Body of pancreas (tissue), 4 donors: ENCODE measurements at regions not wholly inside any gene's neighbourhood (a gene's known extent, or its start where the extent isn't known, plus 50 kb on each side); places are given as distances from the start of the nearest gene placed in this dataset.
A peak's percentile ranks its signal among the peaks of the same experiment; 100 is the strongest.

Experiments used
- ATAC-seq: fragments of 150-250 bp; one replicate; pipeline ENCODE4 v1.9.1; 2016
- DNase-seq, 4 donors: peaks; one replicate each; pipeline ENCODE4 v3.0.0-alpha.2; 2019
- H3K27ac ChIP-seq, 4 donors: fragments of 200-600 bp; sonication (generic); 1 replicate in 3 of 4; 2 replicates in 1 of 4; pipeline versions ENCODE4 v1.5.1 to v1.6.1; 2016 to 2019; ENCODE audit warnings: mild to moderate bottlenecking in 1 of 4, mixed read lengths in 1 of 4, moderate library complexity in 1 of 4
- H3K27me3 ChIP-seq, 2 donors: fragments of 200-600 bp; sonication (generic); one replicate each; pipeline ENCODE4 v1.6.0; 2016; ENCODE audit warnings: mild to moderate bottlenecking in 1 of 2
- H3K36me3 ChIP-seq, 2 donors: fragments of 200-600 bp; sonication (generic); replicated peaks in 1 of 2; 2 replicates each; pipeline ENCODE4 v1.5.1; 2016; ENCODE audit warnings: low read depth in 2 of 2; ENCODE audit not compliant: insufficient read depth in 1 of 2
- H3K4me1 ChIP-seq: fragments of 200-600 bp; sonication (generic); one replicate; pipeline ENCODE4 v1.6.0; 2016
- H3K4me3 ChIP-seq, 2 donors: fragments of 200-600 bp; sonication (generic); 1 replicate in 1 of 2; 2 replicates in 1 of 2; pipeline ENCODE4 v1.5.1; 2016 to 2019
- H3K9me3 ChIP-seq, 3 donors: fragments of 200-600 bp; sonication (generic); 1 replicate in 2 of 3; 2 replicates in 1 of 3; pipeline ENCODE4 v1.5.1; 2016
- CTCF ChIP-seq, 7 experiments: fragments of 450-650 bp in 4 of 7; fragments of 200-600 bp in 3 of 7; sonication (generic) in 3 of 7; IDR thresholded peaks; one replicate each; pipeline ENCODE4 v1.5.1; 2016 to 2019; ENCODE audit warnings: antibody characterized with exemption in 7 of 7
- POLR2A ChIP-seq, 3 donors: fragments of 450-650 bp; IDR thresholded peaks; one replicate each; pipeline ENCODE4 v1.6.1; 2016; ENCODE audit warnings: antibody characterized with exemption in 3 of 3, mild to moderate bottlenecking in 2 of 3
- WGBS, 2 donors: methylation state at CpG; one replicate each; pipeline ENCODE4 v1.1.5; 2017; 5-methylcytosine and 5-hydroxymethylcytosine counted together
- intact Hi-C: fragments of 100-400 bp; cut with DNase I; formaldehyde crosslinking; loops from one replicate; pipeline ENCODE4 v1.15.1; 2023

- ATAC-seq (no peak), DNase-seq (no peak)
- TF ChIP-seq POLR2A (IDR thresholded peaks at IDR 0.05), result no peak
- TF ChIP-seq CTCF (IDR thresholded peaks at IDR 0.05), result no peak
- no peaks in the 10 kb centered on the region for H3K36me3 ChIP-seq
- intact Hi-C loops, result no loop called here
- H3K4me3 ChIP-seq, result no peak overlapping the region
- no peaks in the 10 kb centered on the region for H3K9me3 ChIP-seq
- H3K4me1 ChIP-seq, result peaks cover 20% of the 10 kb centered on the region
- H3K27ac ChIP-seq, result no peak overlapping the region
- H3K27me3 ChIP-seq, result no peaks in the 10 kb centered on the region
- WGBS, 2 donors, result 91 to 92% methylated on average over 5 of the region's 5 CpGs
Observed at GRCh38 chr9:104287253-104287878, 193.3 kb downstream of the SMC2 start.

GRCh38 chr9:104293877-104294276 is 199.8 kb downstream of the SMC2 start:
- 82 to 87% methylated on average over 4 of the region's 4 CpGs for WGBS, 2 donors
- H3K36me3 ChIP-seq, result no peaks in the 10 kb centered on the region
- no peaks in the 10 kb centered on the region for H3K9me3 ChIP-seq
- no peaks in the 10 kb centered on the region for H3K4me1 ChIP-seq
- DNase-seq (no peak), ATAC-seq (no peak)
- H3K4me3 ChIP-seq, result no peak overlapping the region
- intact Hi-C loops, result no loop called here
- TF ChIP-seq CTCF (IDR thresholded peaks at IDR 0.05), result no peak
- TF ChIP-seq POLR2A (IDR thresholded peaks at IDR 0.05), result no peak
- no peak overlapping the region for H3K27ac ChIP-seq
- H3K27me3 ChIP-seq, result no peaks in the 10 kb centered on the region

GRCh38 chr9:104300124-104300523 is 203.9 kb upstream of the OR13F1 start:
- DNase-seq, result no peak
- intact Hi-C loops, result no loop called here

GRCh38 chr9:104301755-104302154 is 202.3 kb upstream of the OR13F1 start:
- Histone ChIP-seq H3K36me3 (no peaks in the 10 kb centered on the region), H3K4me3 (no peak overlapping the region), H3K4me1 (no peaks in the 10 kb centered on the region), H3K9me3 (no peaks in the 10 kb centered on the region), H3K27me3 (no peaks in the 10 kb centered on the region), H3K27ac (no peak overlapping the region)
- ATAC-seq, result peak; percentile 58
- intact Hi-C loops, result no loop called here
- no peak for TF ChIP-seq POLR2A (IDR thresholded peaks at IDR 0.05)
- no peak for TF ChIP-seq CTCF (IDR thresholded peaks at IDR 0.05)
- DNase-seq, result no peak
- WGBS, 2 donors, result 34 to 41% methylated on average over 2 of the region's 2 CpGs

More at GRCh38 chr9:104300124-104300523, 203.9 kb upstream of the OR13F1 start:
- 64 to 88% methylated on average over 1 of the region's 1 CpG for WGBS, 2 donors
- Histone ChIP-seq H3K4me1 (no peaks in the 10 kb centered on the region), H3K36me3 (no peaks in the 10 kb centered on the region), H3K27me3 (no peaks in the 10 kb centered on the region), H3K27ac (no peak overlapping the region), H3K9me3 (no peaks in the 10 kb centered on the region), H3K4me3 (no peak overlapping the region)
- TF ChIP-seq POLR2A (IDR thresholded peaks at IDR 0.05), result no peak
- no peak for TF ChIP-seq CTCF (IDR thresholded peaks at IDR 0.05)
- no peak for ATAC-seq

GRCh38 chr9:104302775-104303174 is 201.3 kb upstream of the OR13F1 start:
- DNase-seq, result no peak
- no peaks in the 10 kb centered on the region for H3K27me3 ChIP-seq
- no peaks in the 10 kb centered on the region for H3K9me3 ChIP-seq
- WGBS, 2 donors, result 86 to 93% methylated on average over 4 of the region's 4 CpGs
- intact Hi-C loops, result no loop called here
- H3K36me3 ChIP-seq, result no peaks in the 10 kb centered on the region
- no peak for TF ChIP-seq POLR2A (IDR thresholded peaks at IDR 0.05)
- TF ChIP-seq CTCF (IDR thresholded peaks at IDR 0.05), result no peak
- no peaks in the 10 kb centered on the region for H3K4me1 ChIP-seq
- ATAC-seq, result no peak
- H3K4me3 ChIP-seq, result no peak overlapping the region
- H3K27ac ChIP-seq, result no peak overlapping the region
